ENCODE measurements at regions not wholly inside any gene's neighbourhood (a gene's known extent, or its start where the extent isn't known, plus 50 kb on each side); places are given as distances from the start of the nearest gene placed in this dataset.

DNA sequence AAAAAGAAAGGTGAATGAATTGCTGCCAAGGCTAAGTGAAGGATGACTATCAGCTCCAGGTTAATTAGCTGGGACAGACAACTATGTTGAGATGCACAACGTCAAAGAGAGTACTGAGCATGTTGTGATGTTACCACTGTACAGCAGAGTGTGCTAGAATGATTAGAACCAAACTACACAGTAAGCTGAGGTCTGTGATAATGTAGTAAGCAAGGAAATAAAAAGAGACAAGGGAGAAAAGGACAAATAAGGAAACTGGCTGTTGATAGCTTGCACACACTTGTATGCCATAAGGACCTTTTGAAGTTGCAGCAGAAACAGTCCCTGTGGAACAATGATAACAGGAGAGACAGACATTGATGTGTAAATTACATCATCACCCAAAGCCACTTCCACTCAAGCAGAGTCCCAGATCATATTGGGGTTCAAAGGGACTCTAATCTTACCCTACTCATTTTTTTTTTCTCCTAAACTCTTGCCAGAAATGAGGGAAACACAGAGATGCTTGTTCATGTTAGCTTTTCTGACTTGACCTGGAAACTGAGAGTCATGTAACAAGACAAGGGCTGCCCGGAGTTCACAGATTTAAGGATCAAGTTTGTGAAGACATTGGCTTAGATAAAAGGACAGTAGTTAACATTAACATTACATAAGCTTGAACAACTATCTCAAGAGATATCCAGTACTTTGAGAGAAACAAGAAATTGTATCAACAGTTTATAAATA, 189.9 kb downstream of the CENPW start:
- DNase-seq, result no peak

DNA sequence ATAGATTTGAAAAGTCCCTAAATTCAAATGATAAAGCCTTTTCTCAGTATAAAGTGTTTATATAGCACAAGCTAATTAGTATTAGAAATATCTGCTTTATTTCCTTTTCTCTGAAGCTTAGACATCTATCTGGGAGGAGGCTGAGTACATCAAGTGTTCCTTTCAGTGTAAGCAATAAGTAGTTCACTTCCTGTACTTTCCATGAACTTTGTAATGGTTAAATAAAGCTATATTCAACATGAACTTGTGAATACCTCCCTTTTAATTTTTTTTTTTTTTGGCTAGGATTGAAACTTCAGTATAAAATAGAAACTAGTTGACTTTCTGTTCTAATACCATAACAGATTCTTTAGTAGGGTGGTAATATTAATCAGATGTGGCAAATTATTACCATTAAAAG, 190.9 kb downstream of the CENPW start:
- DNase-seq, result no peak

DNA sequence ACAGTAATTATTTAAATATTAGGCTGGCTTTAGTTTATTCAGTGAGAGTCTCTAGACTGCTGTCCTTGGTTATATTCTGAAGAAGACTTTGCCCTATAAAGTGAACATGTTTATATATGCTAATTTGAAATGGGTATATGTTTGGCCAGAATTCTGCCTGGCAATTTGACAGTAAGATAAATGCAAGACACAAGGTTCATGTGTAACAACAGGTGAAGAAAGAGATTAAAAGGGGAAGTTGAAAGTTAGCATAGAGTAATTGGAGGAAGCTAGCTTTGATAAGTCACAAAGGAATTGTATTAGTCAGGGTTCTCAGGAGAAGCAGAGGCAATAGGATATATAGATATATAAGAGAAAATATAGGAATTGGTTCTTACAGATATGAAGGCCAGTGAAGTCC, 191.4 kb downstream of the CENPW start:
- DNase-seq, result no peak

DNA sequence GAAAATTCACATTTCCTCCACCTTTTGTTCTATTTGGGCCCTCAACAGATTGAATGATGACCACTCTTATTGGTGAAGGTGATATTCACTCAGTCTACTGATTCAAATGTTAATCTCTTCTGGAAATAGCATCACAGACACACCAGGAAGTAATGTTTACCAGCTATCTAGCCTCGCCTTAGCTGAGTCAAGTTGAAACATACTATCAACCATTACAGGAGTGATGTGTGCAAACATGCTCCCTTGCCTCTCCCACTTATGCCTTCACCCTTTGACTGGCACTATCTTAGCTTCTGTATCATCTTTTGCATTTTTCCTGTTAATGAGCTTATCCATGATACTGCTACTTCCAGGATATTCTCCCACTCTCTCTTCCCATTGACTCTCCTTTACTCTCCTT, 191.9 kb downstream of the CENPW start:
- no peak for DNase-seq

DNA sequence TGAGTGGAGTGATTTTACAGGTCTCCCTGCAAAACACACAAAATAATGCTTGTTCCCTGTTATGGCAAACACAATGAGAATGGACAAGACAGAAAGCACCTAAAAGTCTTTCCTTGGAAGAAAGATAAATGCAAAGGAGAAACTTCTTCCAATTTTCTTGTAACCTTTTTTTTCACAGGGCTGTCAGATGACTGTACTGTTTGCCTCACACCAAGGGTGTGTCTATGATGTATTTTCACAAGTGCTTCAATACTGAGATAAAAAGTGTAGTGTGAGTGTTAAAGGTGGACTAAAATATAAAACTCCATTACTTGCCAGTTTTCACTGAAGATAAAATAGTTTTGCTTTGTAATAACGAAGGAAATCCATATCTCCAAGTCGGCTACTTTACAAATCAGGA, 194.5 kb downstream of the CENPW start:
- no peak for DNase-seq

DNA sequence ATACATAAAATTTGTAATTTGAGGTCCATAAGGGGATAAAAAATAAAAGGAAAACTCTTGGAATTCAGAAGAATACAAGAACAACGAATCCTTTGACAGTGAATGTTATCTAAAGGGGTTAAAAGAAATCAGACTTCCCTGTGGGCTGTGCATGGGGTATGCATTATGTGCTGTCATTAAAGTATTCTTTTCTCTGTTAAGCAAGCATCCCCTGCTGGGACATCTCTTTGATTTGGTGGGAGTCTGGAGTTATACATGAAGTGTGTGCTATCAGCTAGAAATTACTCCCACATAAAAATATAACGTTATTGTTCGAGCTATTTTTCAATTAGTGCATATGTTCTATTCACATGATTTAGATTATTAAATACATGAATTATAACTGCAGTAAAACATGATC, 195.2 kb downstream of the CENPW start:
- no peak for DNase-seq

DNA sequence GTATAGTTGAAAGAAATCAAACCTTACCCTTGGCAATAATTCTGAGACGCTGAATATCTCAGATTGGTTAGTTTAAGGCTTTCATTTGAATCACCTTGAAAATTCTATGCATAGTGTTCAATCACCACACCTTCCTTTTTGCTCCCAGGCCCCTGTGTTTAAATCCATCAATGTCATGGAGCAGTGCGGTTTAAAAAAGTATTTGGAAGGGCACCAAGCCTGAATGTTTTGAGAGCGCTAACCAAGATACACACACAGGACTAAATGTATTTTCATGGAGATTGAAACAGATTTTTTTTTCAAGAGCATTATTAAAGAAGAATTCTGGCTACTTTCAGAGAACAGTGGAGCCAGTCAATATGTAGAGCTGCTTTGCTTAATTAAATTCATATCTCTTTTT, 195.7 kb downstream of the CENPW start:
- no peak for DNase-seq

DNA sequence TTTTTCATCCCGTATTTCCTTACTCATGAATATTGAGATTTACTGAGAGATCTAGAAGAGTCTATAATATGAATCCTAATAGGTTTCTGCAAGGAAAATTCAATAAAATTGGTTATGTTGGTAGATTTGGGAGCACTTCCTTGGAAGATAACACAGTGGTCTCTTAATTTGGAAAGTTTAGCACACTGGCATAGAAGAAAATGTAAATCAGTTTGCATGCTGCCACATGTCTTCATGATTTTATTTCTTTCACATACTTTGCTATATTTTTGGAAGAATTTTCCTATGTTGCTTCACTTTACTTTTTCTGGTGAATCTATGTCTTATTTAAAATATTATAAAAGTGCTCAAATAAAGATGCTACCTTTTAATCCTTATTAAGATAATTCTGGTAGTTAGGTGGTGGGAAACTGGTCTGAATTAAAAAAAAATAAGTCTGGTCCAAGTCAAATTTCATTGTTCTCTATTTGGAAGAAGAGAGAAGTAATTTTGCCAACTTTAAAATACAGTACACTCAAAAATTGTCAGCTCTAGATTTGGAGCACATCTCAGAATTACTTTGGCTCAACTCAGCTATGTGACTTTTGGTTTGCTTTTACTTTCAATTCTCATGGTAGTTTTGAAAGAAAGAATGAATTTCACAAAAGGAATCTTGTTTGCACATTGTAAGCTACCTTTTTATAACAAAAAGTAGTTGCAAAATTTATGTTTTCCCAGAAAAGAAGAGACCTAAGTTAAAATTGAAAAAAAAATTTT, 197.3 kb downstream of the CENPW start:
- no peak for DNase-seq

DNA sequence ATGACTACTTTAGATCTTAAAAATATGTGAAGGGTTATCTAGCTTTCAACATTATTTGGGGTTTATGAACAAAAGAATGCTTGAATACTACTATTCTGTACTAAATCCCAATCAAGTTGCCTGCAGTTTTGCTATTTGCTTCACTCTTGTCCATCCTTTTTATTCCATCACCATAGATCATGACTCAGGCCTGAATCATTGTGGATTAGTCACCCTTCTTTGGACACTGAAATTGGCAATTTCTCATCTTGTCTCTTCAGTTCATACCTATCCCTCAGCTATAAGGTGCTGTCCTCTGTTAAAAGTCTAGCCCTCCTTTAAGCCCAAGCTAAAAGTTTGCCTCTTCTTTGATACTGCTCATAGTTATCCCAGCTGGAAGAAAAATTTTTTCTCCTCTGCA, 199.1 kb downstream of the CENPW start:
- no peak for DNase-seq

DNA sequence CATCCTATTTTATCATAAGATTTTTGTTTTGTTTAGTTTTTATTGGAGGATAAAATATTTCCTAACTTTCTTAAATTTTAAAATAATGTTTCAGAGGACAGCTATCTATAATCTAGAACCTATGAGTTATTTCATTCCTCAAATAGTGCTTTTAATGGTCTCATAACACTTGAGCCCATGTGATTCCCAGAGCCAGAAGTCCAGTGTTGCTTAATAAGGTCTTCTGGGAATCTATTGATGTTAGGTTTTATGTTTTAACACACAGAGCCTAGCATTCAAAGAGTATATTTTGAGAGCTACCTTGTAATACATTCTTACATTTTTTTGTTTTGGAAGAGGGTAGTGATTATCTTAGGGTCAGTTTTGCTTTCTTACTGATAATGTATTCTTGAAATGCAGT, 200.2 kb downstream of the CENPW start:
- no peak for DNase-seq

DNA sequence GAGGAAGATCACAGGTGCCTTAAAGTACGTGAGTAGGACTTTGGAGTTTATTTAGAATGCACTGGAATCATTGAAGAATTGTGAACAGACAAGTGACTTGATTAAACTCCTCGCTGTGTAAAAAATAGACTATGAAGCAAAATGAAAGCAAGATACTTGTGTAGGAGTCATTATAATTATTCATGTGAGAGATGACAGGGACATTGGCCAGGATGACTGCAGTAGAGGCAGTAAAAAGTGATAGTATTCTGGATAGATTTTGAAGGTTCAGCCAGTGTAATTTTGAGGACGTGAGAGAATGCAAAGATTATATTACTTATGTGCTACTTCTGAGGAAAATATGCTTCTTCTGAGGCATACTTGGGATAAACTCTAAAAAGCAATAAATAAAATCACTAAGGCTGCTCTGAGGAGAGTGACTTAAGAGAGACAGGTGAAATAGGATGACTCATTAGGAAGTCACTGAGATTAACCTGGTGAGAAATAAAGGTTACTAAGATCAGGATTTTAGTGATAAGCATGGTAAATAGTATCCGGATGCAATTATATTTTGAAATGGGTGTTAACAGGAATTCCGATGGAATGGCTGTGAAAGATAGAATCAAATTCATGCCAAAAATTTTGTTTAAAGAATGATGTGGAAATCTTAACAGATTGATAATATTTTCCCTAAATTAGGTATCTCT, 202.0 kb downstream of the CENPW start:
- DNase-seq, result no peak

DNA sequence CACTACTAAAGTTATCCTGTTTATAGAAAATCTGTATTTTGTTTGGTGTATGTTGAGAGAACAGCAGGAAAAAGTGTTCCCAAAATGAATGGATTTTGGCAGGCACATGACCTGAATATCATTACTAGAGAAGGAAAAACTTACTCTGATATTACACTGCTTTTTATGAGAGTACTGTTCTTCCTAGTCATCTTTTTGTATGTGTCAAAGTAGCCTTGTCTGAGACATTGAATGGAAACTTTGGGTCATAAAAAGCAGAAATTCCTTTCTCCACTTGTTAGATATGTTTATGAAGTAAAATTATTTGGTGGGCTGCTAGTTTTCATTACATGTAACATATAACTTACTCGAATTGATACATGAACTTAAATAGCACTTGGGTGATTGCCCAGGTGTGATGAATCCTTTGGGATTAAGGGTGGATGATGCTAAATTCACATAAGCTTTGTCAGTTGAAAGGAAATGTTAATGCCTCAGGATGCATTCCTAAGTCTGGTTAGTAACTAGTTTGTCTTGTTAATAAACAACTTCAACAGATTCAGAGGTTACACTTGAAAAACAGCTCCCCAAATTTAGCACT, 206.7 kb downstream of the CENPW start:
- no peak for DNase-seq

DNA sequence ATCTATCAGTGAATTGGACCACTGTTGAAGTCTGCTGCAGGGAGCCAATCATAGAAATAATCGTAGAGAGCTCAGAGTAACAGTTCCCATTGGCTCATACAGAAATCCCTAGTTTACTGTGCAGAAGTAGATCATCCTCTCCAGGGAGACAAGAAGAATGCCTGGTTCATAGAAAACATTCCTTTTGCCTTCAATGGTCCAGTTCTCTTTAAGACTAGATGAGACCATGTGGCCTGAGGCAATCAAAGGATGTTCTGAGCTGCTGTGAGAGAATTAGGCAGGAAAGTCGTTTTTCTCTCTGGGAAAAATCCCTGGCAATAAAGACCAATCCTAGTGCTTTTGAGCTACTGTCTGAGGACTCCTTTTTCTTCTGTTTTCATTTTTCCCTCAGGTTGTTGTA, 208.4 kb downstream of the CENPW start:
- DNase-seq, result no peak

DNA sequence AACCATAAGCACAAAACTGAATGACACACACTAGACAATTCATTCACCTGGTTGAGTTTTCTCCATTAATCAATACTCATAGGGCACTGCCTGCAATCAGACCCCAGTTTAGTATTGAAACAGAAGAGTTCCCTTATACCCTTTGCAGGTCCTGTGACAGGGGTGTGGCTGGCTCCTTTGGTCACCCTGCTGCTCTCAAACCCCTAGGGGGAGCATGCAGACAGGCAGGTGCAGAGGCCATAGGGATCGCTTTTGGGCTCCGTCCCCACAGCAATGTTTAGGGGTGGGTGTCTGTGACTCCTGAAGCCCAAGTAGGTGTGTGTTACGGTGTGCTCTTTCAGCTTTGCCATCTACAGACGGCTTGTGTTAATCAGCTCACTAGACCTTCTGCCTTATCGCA, 210.4 kb downstream of the CENPW start:
- DNase-seq, result no peak

DNA sequence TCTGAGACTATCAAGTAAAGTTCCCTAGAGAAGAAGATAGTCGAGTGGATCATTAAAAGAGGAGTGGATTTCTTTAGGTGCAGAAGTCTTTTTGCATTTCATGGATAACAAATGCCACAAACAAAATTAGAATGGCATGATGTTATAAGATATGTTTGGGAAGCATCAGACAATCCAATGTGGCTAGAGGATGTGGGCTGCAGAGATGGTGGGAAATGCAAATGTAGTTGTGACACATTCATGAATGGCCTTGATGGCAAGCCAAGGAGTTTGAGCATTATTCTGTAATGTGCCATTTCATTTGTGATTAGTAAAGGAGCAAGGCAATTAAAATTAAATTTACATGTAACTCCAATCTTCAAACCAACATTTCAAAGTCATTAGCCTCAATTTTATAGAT, 211.9 kb downstream of the CENPW start:
- DNase-seq, result no peak

DNA sequence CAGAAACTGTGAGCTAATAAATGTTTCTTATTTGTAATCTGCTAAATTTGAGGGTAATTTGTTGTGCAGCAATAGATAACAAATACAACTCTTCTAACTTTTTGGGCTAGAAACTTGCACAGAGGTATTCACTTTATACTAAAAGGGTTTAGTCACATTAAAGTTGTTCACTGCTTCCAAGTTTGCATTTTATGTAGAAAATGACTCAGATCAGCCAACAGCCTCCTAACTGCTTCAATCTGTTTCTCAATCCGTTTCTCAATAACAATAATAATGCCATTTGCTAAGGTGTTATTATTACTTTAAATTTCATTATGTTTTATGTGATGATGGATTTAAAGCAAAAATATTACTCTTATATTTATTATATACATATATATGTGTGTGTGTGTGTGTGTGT, 213.9 kb downstream of the CENPW start:
- DNase-seq, result no peak

DNA sequence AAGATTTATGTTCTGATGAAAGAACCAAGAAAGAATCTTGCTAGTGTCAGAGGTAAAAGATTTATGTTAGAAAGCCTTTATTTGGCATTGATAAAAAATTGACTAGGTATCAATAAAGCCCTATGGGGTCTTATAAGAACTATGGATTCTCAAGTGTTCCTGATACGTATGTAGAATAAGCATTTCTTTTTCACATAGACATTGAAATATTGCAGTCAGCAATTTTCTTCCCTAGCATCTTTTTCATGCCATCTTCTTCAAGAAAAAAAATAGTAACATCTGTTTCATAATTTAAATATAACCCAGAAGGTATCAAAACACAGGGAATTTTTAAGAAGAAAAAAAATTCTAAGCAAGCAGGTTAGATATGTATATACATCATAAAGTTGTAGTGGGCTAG, 230.6 kb downstream of the CENPW start:
- DNase-seq, result no peak

DNA sequence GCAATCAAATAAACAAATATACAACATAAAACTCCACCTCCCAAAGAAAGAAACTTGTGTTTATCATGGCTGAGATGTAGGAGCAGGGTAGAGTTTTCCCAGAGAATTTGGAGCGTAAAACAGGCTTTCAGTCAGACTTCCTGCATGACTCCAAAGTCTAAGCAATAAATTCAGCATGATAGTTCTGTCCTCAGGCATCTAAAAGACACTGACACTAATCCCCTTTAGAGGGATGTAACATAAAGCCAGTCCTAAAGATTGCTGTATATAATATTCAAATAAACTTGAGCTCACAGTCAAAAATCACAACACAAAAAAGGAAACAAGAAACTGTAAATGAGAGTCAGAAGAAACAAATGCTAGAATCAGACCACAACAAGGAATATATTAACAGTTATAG, 234.4 kb downstream of the CENPW start:
- DNase-seq, result no peak

DNA sequence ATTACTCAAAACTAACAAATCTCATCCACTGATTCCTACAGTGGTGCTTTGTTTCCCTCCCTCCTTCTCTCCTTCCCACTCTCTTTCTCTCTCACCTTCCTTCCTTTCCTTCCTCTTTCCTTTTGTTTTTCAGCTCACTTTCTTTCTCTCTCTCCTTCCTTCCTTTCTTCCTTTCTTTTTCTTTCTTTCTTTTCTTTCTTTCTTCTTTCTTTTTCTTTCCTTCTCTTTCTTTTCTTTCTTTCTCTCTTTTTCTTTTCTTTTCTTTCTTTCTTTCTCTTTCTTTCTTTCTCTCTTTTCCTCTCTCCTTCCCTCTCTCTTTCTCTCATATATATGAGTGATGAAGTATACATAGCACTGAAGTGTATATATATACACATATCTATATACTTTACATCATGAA, 241.4 kb downstream of the CENPW start:
- no peak for DNase-seq

DNA sequence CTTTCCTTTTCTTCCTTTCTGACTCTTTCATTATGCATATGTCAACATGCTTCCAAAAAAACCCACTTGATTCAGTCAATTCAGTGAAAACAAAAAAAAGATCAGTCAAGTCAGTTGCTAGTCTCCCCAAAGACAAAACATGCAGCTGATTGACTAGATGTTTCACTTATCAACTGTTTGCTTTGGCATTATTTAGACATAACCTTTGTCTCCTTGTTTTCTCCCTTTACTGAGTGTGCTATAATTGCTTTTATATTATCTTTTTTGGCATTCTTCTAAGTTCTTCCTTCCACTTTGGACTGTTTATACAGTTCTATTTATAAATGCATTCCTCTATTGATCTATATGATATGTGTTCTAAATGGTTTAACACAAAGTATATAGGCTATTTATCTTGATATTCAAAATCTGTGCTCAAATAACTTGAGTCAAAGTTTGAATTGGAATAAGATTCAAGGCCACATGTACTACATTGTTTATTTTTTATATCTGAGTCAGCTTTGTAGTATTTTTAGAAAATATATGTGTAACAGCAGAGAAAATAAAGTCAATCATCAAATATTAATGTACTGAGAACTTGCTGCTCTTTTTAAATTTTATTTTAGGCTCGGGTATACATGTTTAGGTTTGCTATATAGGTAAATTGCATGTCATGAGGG, 260.5 kb downstream of the CENPW start:
- no peak for DNase-seq

DNA sequence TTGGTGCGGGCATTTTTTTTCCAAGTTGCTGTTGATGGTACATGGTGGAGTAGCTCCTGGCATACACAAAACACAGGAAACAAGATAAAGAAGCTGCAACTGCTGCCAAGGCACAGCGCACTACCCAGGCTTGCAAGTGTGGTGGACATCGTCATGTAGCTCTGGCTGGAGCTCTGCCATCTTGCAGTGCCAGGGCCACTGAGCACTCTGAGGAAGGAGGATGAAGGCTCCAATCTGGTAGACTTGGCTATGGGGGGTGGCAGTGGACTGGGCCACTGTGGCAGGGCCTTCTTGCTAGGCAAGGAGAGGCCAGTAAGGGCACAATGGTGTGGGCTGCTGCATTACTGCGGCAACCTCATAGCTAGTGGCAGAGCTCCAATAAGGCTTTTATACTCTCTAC, 263.5 kb downstream of the CENPW start:
- DNase-seq, result no peak

DNA sequence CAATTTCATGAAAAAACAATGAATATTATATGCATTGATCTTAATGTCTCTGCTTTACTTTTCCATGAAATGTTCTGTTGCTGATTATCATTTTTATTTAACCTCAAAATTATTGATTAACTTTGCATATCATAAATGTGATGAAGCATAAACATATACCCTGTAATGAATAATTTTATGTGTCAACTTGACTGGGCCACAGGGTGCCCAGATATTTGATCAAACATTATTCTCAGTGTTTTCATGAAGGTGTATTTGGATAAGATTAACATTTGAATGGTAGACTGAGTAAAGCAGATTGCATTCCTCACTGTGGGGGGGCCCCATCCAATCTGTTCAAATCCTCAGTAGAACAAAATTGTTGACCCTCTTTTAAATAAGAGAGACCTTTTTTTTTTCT, 265.2 kb downstream of the CENPW start:
- DNase-seq, result no peak

DNA sequence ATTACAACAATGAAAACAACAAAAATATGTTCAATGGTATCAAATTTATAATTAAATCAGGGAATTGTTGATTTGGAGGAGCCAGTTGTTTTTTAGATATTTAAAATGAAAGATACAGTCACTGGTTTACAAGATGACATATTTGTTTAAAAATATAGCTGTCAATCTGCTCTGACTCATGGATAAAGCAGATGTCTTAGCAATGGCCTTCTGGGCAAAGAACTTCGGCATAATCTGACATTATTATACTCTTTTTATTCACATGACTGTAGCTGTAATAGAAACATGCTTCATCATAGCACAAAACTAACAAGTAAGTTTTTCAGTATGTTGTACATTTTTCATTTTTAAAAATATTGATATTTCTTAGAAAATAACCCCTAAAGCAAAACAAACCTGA, 267.4 kb downstream of the CENPW start:
- DNase-seq, result no peak

Measured in DMS79 (cell line).